GM23338 (cell line): ENCODE measurements at regions not wholly inside any gene's neighbourhood (a gene's known extent, or its start where the extent isn't known, plus 50 kb on each side); places are given as distances from the start of the nearest gene placed in this dataset.
A peak's percentile ranks its signal among the peaks of the same experiment; 100 is the strongest.

ENCODE experiments used
- ATAC-seq: fragments of 200-7000 bp; cut with Tn5 transposase; 3 replicates; pipeline ENCODE4 v1.9.1; 2020
- DNase-seq: peaks from one replicate; pipeline ENCODE4 v3.0.0-alpha.2; 2015; ENCODE audit warnings: low spot score
- H2AFZ ChIP-seq: fragments of 200-600 bp; sonication (generic); 2 replicates; pipeline ENCODE4 v1.8.0; 2016; ENCODE audit warnings: antibody characterized with exemption, mild to moderate bottlenecking, moderate library complexity
- H3F3A ChIP-seq: fragments of 200-600 bp; sonication (generic); replicated peaks from 2 replicates; pipeline ENCODE4 v1.8.0; 2017; ENCODE audit warnings: antibody characterized with exemption, mixed run types, low read depth
- H3K27ac ChIP-seq: fragments of 200-600 bp; sonication (generic); 2 replicates; pipeline ENCODE4 v1.6.1; 2016; ENCODE audit warnings: low read depth
- H3K27me3 ChIP-seq: fragments of 200-600 bp; sonication (generic); 2 replicates; pipeline ENCODE4 v1.8.0; 2016; ENCODE audit warnings: mild to moderate bottlenecking, mixed run types, moderate library complexity; ENCODE audit not compliant: insufficient read depth
- H3K36me3 ChIP-seq: fragments of 200-600 bp; sonication (generic); 2 replicates; pipeline ENCODE4 v1.8.0; 2016; ENCODE audit warnings: mild to moderate bottlenecking; ENCODE audit not compliant: insufficient read depth
- H3K4me1 ChIP-seq: fragments of 200-600 bp; sonication (generic); 2 replicates; pipeline ENCODE4 v1.8.0; 2016; ENCODE audit warnings: mild to moderate bottlenecking, moderate library complexity; ENCODE audit not compliant: insufficient read depth
- H3K4me2 ChIP-seq: fragments of 200-600 bp; sonication (generic); 2 replicates; pipeline ENCODE4 v1.7.1; 2017; ENCODE audit warnings: mixed run types
- H3K4me3 ChIP-seq: fragments of 200-600 bp; sonication (generic); 2 replicates; pipeline ENCODE4 v1.6.1; 2016; ENCODE audit warnings: mixed run types
- H3K79me2 ChIP-seq: fragments of 200-600 bp; sonication (generic); replicated peaks from 2 replicates; pipeline ENCODE4 v1.8.0; 2017; ENCODE audit warnings: mild to moderate bottlenecking; ENCODE audit not compliant: insufficient read depth
- H3K9me2 ChIP-seq: fragments of 200-600 bp; sonication (generic); 2 replicates; pipeline ENCODE4 v1.8.0; 2017; ENCODE audit not compliant: insufficient read depth
- H4K20me1 ChIP-seq: fragments of 200-600 bp; sonication (generic); replicated peaks from 2 replicates; pipeline ENCODE4 v1.8.0; 2017; ENCODE audit warnings: mild to moderate bottlenecking; ENCODE audit not compliant: insufficient read depth
- H3K27ac Mint-ChIP-seq: 2 replicates; pipeline ENCODE4 v1.8.0; 2020; ENCODE audit warnings: inconsistent platforms, mild to moderate bottlenecking, moderate library complexity, mixed read lengths
- H3K27me3 Mint-ChIP-seq: 3 replicates; pipeline ENCODE4 v1.8.0; 2022; ENCODE audit warnings: low read depth, mild to moderate bottlenecking, moderate library complexity, mixed read lengths, inconsistent platforms; ENCODE audit not compliant: insufficient read depth, poor library complexity
- H3K36me3 Mint-ChIP-seq: 3 replicates; pipeline ENCODE4 v1.8.0; 2021; ENCODE audit warnings: low read depth, mild to moderate bottlenecking, inconsistent platforms, moderate library complexity, mixed read lengths
- H3K4me1 Mint-ChIP-seq: 3 replicates; pipeline ENCODE4 v1.8.0; 2020; ENCODE audit warnings: mild to moderate bottlenecking, inconsistent platforms, mixed read lengths
- H3K4me3 Mint-ChIP-seq: 3 replicates; pipeline ENCODE4 v1.8.0; 2021; ENCODE audit warnings: moderate library complexity, mild to moderate bottlenecking, inconsistent platforms, mixed read lengths
- H3K9me3 Mint-ChIP-seq: 3 replicates; pipeline ENCODE4 v1.8.0; 2020; ENCODE audit warnings: moderate library complexity, mild to moderate bottlenecking, inconsistent platforms, mixed read lengths
- CREB1 ChIP-seq: fragments of 250-450 bp; sonication (Bioruptor Pico); IDR thresholded peaks from 2 replicates; pipeline ENCODE4 v1.5.0; 2020; ENCODE audit warnings: low read depth, mild to moderate bottlenecking, moderate library complexity
- ETS1 ChIP-seq: IDR thresholded peaks from 2 replicates; pipeline ENCODE4 v1.6.1; 2016; ENCODE audit warnings: antibody characterized with exemption
- EZH2 ChIP-seq: fragments of 200-600 bp; sonication (generic); IDR thresholded peaks from one replicate; pipeline ENCODE4 v1.8.0; 2017; ENCODE audit warnings: antibody characterized with exemption, mild to moderate bottlenecking, low read depth; ENCODE audit not compliant: unreplicated experiment
- JUNB ChIP-seq: IDR thresholded peaks from one replicate; pipeline ENCODE4 v1.6.1; 2016; ENCODE audit warnings: antibody characterized with exemption; ENCODE audit not compliant: unreplicated experiment
- NANOG ChIP-seq: IDR thresholded peaks from 2 replicates; pipeline ENCODE4 v1.6.1; 2016; ENCODE audit warnings: antibody characterized with exemption, borderline replicate concordance
- POLR2AphosphoS5 ChIP-seq: IDR thresholded peaks from 2 replicates; pipeline ENCODE4 v1.6.1; 2016; ENCODE audit warnings: antibody characterized with exemption, low read depth
- STAT1 ChIP-seq: IDR thresholded peaks from one replicate; pipeline ENCODE4 v1.6.1; 2016; ENCODE audit warnings: antibody characterized with exemption; ENCODE audit not compliant: unreplicated experiment
- ZNF331 ChIP-seq: fragments of 250-450 bp; sonication (Bioruptor Pico); IDR thresholded peaks from 2 replicates; pipeline ENCODE4 v1.5.0; 2020; ENCODE audit warnings: low read depth, mild to moderate bottlenecking, moderate library complexity
- TF ChIP-seq, protein P1 (sequence below), 2 experiments: fragments of 200-600 bp in 1 of 2; sonication (generic) in 1 of 2; conservative IDR thresholded peaks; 2 replicates each; pipeline versions ENCODE4 v1.5.1 to v1.6.1; 2016 to 2017; ENCODE audit warnings: antibody characterized with exemption in 2 of 2, low read depth in 2 of 2, mild to moderate bottlenecking in 2 of 2, moderate library complexity in 1 of 2
- TF ChIP-seq, protein P2 (sequence below): IDR thresholded peaks from one replicate; pipeline ENCODE4 v1.6.1; 2018; ENCODE audit warnings: antibody characterized with exemption; ENCODE audit not compliant: unreplicated experiment

GRCh38 chr1:195608883-195609282 lies 999.4 kb downstream of the KCNT2 start:
- ATAC-seq (peak; percentile 61), DNase-seq (peak; percentile 44)
- TF ChIP-seq EZH2, result no peak
- TF ChIP-seq, protein P1, sequence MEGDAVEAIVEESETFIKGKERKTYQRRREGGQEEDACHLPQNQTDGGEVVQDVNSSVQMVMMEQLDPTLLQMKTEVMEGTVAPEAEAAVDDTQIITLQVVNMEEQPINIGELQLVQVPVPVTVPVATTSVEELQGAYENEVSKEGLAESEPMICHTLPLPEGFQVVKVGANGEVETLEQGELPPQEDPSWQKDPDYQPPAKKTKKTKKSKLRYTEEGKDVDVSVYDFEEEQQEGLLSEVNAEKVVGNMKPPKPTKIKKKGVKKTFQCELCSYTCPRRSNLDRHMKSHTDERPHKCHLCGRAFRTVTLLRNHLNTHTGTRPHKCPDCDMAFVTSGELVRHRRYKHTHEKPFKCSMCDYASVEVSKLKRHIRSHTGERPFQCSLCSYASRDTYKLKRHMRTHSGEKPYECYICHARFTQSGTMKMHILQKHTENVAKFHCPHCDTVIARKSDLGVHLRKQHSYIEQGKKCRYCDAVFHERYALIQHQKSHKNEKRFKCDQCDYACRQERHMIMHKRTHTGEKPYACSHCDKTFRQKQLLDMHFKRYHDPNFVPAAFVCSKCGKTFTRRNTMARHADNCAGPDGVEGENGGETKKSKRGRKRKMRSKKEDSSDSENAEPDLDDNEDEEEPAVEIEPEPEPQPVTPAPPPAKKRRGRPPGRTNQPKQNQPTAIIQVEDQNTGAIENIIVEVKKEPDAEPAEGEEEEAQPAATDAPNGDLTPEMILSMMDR (conservative IDR thresholded peaks at IDR 0.05; ENCODE audit: low read depth in 2 of 2), result peak; percentile 54 to 57
- no peak for TF ChIP-seq STAT1
- peaks cover 2% of the 10 kb centered on the region; the same call in 1 of the 3 replicates for H3K9me3 Mint-ChIP-seq
- 0 out of 2 replicates have a peak, but pooled peaks cover 3% of the 10 kb centered on the region for H3K36me3 ChIP-seq
- H3K4me2 ChIP-seq, result no peak overlapping the region
- no peaks in the 10 kb centered on the region for H3F3A ChIP-seq
- no peaks in the 10 kb centered on the region for H3K36me3 Mint-ChIP-seq
- no peaks in the 10 kb centered on the region; the same call in 1 of the 2 replicates for H3K9me2 ChIP-seq
- H3K4me1 Mint-ChIP-seq, result peaks cover 6% of the 10 kb centered on the region; the same call in 1 of the 3 replicates
- H3K27me3 ChIP-seq, result no peaks in the 10 kb centered on the region
- H3K79me2 ChIP-seq, result no peaks in the 10 kb centered on the region
- no peak overlapping the region for H3K27ac Mint-ChIP-seq
- H3K4me3 Mint-ChIP-seq, result no peak overlapping the region
- H3K27me3 Mint-ChIP-seq, result peaks cover 2% of the 10 kb centered on the region
- H2AFZ ChIP-seq, result peak overlapping the region; percentile 20; the same call in 1 of the 2 replicates
- H3K4me1 ChIP-seq, result no peaks in the 10 kb centered on the region
- no peaks in the 10 kb centered on the region for H4K20me1 ChIP-seq
- no peak overlapping the region for H3K27ac ChIP-seq
- H3K4me3 ChIP-seq, result no peak overlapping the region

GRCh38 chr1:195606483-195606882 lies 1001.8 kb downstream of the KCNT2 start:
- H3K27me3 ChIP-seq, result no peaks in the 10 kb centered on the region
- H3K4me1 ChIP-seq, result no peaks in the 10 kb centered on the region
- H3K4me3 ChIP-seq, result no peak overlapping the region
- H4K20me1 ChIP-seq, result no peaks in the 10 kb centered on the region
- no peak overlapping the region for H2AFZ ChIP-seq
- H3F3A ChIP-seq, result no peaks in the 10 kb centered on the region
- peaks cover 2% of the 10 kb centered on the region; the same call in 1 of the 3 replicates for H3K9me3 Mint-ChIP-seq
- H3K4me2 ChIP-seq, result no peak overlapping the region
- peaks cover 6% of the 10 kb centered on the region; the same call in 1 of the 3 replicates for H3K4me1 Mint-ChIP-seq
- H3K27ac ChIP-seq, result no peak overlapping the region
- DNase-seq, result no peak
- no peaks in the 10 kb centered on the region for H3K36me3 Mint-ChIP-seq
- H3K4me3 Mint-ChIP-seq, result no peak overlapping the region
- no peak overlapping the region for H3K27ac Mint-ChIP-seq
- ATAC-seq, result no peak
- 0 out of 2 replicates have a peak, but pooled peaks cover 3% of the 10 kb centered on the region for H3K36me3 ChIP-seq
- H3K9me2 ChIP-seq, result no peaks in the 10 kb centered on the region; the same call in 1 of the 2 replicates
- H3K79me2 ChIP-seq, result no peaks in the 10 kb centered on the region
- peaks cover under 1% of the 10 kb centered on the region for H3K27me3 Mint-ChIP-seq
- TF ChIP-seq JUNB (no peak), POLR2AphosphoS5 (no peak), EZH2 (no peak), ETS1 (no peak), CREB1 (CRISPR knock-in tag) (no peak), ZNF331 (no peak), NANOG (no peak)
- TF ChIP-seq, protein P2, sequence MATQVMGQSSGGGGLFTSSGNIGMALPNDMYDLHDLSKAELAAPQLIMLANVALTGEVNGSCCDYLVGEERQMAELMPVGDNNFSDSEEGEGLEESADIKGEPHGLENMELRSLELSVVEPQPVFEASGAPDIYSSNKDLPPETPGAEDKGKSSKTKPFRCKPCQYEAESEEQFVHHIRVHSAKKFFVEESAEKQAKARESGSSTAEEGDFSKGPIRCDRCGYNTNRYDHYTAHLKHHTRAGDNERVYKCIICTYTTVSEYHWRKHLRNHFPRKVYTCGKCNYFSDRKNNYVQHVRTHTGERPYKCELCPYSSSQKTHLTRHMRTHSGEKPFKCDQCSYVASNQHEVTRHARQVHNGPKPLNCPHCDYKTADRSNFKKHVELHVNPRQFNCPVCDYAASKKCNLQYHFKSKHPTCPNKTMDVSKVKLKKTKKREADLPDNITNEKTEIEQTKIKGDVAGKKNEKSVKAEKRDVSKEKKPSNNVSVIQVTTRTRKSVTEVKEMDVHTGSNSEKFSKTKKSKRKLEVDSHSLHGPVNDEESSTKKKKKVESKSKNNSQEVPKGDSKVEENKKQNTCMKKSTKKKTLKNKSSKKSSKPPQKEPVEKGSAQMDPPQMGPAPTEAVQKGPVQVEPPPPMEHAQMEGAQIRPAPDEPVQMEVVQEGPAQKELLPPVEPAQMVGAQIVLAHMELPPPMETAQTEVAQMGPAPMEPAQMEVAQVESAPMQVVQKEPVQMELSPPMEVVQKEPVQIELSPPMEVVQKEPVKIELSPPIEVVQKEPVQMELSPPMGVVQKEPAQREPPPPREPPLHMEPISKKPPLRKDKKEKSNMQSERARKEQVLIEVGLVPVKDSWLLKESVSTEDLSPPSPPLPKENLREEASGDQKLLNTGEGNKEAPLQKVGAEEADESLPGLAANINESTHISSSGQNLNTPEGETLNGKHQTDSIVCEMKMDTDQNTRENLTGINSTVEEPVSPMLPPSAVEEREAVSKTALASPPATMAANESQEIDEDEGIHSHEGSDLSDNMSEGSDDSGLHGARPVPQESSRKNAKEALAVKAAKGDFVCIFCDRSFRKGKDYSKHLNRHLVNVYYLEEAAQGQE, result no peak
